T-cell (primary cell): ENCODE measurements at regions not wholly inside any gene's neighbourhood (a gene's known extent, or its start where the extent isn't known, plus 50 kb on each side); places are given as distances from the start of the nearest gene placed in this dataset.

Experiments used
- ATAC-seq, 4 experiments: fragments of 200-7000 bp in 3 of 4; fragments of 150-1000 bp in 1 of 4; cut with Tn5 transposase; replicated peaks in 1 of 4; 1 replicate in 3 of 4; 2 replicates in 1 of 4; pipeline ENCODE4 v1.10.0; 2021; ENCODE audit warnings: moderate library complexity in 3 of 4, mild to moderate bottlenecking in 2 of 4, moderate number of reproducible peaks in 1 of 4
- CTCF ChIA-PET, 2 donors: fragments of 300-600 bp; sonication (Branson Sonifier 250); formaldehyde crosslinking; loops; one replicate each; lab custom pipeline; 2022; ENCODE audit warnings: antibody characterized with exemption in 2 of 2; lab: Charles Lee
- POLR2A ChIA-PET, 2 donors: fragments of 300-600 bp; sonication (Branson Sonifier 250); formaldehyde crosslinking; loops; one replicate each; lab custom pipeline; 2022; ENCODE audit warnings: antibody characterized with exemption in 2 of 2; lab: Charles Lee
- DNase-seq, 35 experiments: peaks; one replicate each; pipeline versions ENCODE4 v3.0.0 to v3.0.0-alpha.2; 2013 to 2023
- H3K27ac ChIP-seq: one replicate; pipeline ENCODE4 v1.5.1; 2013; ENCODE audit warnings: low read length
- H3K27me3 ChIP-seq, 2 experiments: replicated peaks in 1 of 2; 1 replicate in 1 of 2; 2 replicates in 1 of 2; pipeline versions ENCODE4 v1.6.1 to v1.7.0; 2013; ENCODE audit warnings: low read length in 1 of 2, mixed read lengths in 1 of 2; ENCODE audit not compliant: control insufficient read depth in 2 of 2, insufficient read depth in 2 of 2; ENCODE audit errors: extremely low read depth in 1 of 2
- H3K36me3 ChIP-seq, 2 donors: 1 replicate in 1 of 2; 2 replicates in 1 of 2; pipeline versions ENCODE4 v1.6.1 to v1.7.0; 2013; ENCODE audit warnings: low read length in 1 of 2; ENCODE audit not compliant: control insufficient read depth in 2 of 2, insufficient read depth in 1 of 2; ENCODE audit errors: extremely low read depth in 1 of 2
- H3K4me1 ChIP-seq, 2 experiments: 1 replicate in 1 of 2; 2 replicates in 1 of 2; pipeline versions ENCODE4 v1.6.1 to v1.7.0; 2013; ENCODE audit warnings: low read length in 2 of 2, mixed read lengths in 1 of 2; ENCODE audit not compliant: insufficient read depth in 2 of 2, control insufficient read depth in 1 of 2; ENCODE audit errors: extremely low read depth in 1 of 2
- H3K4me3 ChIP-seq, 2 donors: 1 replicate in 1 of 2; 2 replicates in 1 of 2; pipeline versions ENCODE4 v1.5.1 to v1.7.0; 2013; ENCODE audit warnings: mild to moderate bottlenecking in 2 of 2, low read length in 1 of 2, moderate library complexity in 1 of 2; ENCODE audit not compliant: control insufficient read depth in 1 of 2; ENCODE audit errors: extremely low read depth in 1 of 2
- H3K9me3 ChIP-seq: 2 replicates; pipeline ENCODE4 v1.7.0; 2013
- H3K27ac Mint-ChIP-seq, 2 donors: one replicate each; pipeline ENCODE4 v1.8.0; 2020 to 2021; ENCODE audit warnings: mild to moderate bottlenecking in 2 of 2, mixed read lengths in 2 of 2
- H3K27me3 Mint-ChIP-seq, 2 donors: one replicate each; pipeline ENCODE4 v1.8.0; 2021 to 2022; ENCODE audit warnings: mixed read lengths in 2 of 2
- H3K36me3 Mint-ChIP-seq: one replicate; pipeline ENCODE4 v1.8.0; 2021; ENCODE audit warnings: mixed read lengths
- H3K4me1 Mint-ChIP-seq, 3 donors: one replicate each; pipeline ENCODE4 v1.8.0; 2020 to 2022; ENCODE audit warnings: mixed read lengths in 3 of 3, mild to moderate bottlenecking in 1 of 3
- H3K4me3 Mint-ChIP-seq, 3 donors: one replicate each; pipeline ENCODE4 v1.8.0; 2020 to 2022; ENCODE audit warnings: mild to moderate bottlenecking in 3 of 3, mixed read lengths in 3 of 3, moderate library complexity in 3 of 3
- H3K9me3 Mint-ChIP-seq, 3 donors: one replicate each; pipeline ENCODE4 v1.8.0; 2020 to 2022; ENCODE audit warnings: mixed read lengths in 3 of 3
- WGBS: methylation state at CpG from one replicate; pipeline ENCODE4 v1.1.5; 2013; ENCODE audit warnings: missing lambda C conversion rate; ENCODE audit not compliant: insufficient coverage; 5-methylcytosine and 5-hydroxymethylcytosine counted together

DNA sequence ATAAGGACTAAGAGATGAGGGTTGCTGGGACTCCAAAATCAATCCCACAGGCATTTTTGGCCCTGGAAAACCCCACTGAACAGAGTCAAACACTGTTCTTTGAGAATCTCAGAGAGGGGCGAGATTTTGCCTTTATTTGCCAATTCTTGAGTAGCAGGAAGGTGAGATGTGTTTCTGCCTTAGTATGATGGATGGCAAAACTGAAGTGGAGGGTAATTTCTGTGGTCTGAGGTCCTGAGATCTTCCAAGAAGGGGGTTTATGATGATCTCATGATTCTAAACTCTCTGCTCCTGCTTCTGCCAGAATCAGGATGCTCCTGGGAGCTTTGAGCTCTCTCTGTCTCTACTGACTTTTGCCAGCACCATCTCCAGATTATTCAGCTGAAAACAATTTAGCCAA, 174.8 kb upstream of the CLINT1 start:
- no peak overlapping the region for H3K4me3 Mint-ChIP-seq
- no peak overlapping the region for H3K4me3 ChIP-seq
- H3K27ac ChIP-seq = no peak overlapping the region
- 50% methylated on average over 1 of the region's 1 CpG for WGBS
- ChIA-PET POLR2A (no interaction called here), CTCF (no interaction called here)
- peaks cover 10% of the 10 kb centered on the region for H3K36me3 Mint-ChIP-seq
- H3K4me1 ChIP-seq = no peaks in the 10 kb centered on the region
- H3K4me1 Mint-ChIP-seq = no peaks in the 10 kb centered on the region
- ATAC-seq = no peak
- H3K27me3 Mint-ChIP-seq = peaks cover 8 to 24% of the 10 kb centered on the region in 2 donors
- peaks cover 0 to 13% of the 10 kb centered on the region in 2 experiments for H3K27me3 ChIP-seq
- DNase-seq = no peak
- no peaks in the 10 kb centered on the region for H3K36me3 ChIP-seq
- H3K9me3 ChIP-seq = no peaks in the 10 kb centered on the region
- no peak overlapping the region for H3K27ac Mint-ChIP-seq
- peaks cover 9 to 13% (median 11%) of the 10 kb centered on the region in 3 donors for H3K9me3 Mint-ChIP-seq

DNA sequence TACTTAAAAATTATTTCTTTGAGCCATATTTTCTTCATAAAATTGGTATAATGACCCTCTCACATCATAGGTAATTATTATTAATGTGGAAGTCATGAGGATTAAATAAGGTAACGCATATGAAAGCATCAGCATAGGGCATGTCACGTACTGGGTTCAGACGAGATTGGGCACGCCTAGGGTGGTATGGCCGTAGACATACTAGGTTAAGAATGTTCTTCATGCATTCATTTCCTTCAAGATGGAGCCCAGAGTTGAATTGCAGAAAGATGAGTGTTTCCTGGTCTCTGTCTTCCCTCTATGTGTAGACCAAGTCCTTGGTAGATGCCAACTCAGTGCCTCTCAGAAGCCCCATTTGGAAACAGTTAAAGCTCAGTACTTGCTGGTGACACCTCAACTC, 174.1 kb upstream of the CLINT1 start:
- Mint-ChIP-seq H3K27ac (no peak overlapping the region), H3K27me3 (peaks cover 8 to 24% of the 10 kb centered on the region in 2 donors), H3K9me3 (peaks cover 9 to 13% (median 11%) of the 10 kb centered on the region in 3 donors), H3K36me3 (peaks cover 10% of the 10 kb centered on the region), H3K4me1 (no peaks in the 10 kb centered on the region), H3K4me3 (no peak overlapping the region)
- Histone ChIP-seq H3K36me3 (no peaks in the 10 kb centered on the region), H3K4me3 (no peak overlapping the region), H3K9me3 (no peaks in the 10 kb centered on the region), H3K27me3 (peaks cover 0 to 13% of the 10 kb centered on the region in 2 experiments), H3K27ac (no peak overlapping the region), H3K4me1 (no peaks in the 10 kb centered on the region)
- CTCF ChIA-PET = no interaction called here
- no peak for ATAC-seq
- DNase-seq = no peak
- 92% methylated on average over 5 of the region's 5 CpGs for WGBS
- POLR2A ChIA-PET = no interaction called here

GRCh38 chr5:158032246-158032645, 173.3 kb upstream of the CLINT1 start:
- Mint-ChIP-seq H3K27ac (no peak overlapping the region), H3K36me3 (peaks cover 10% of the 10 kb centered on the region), H3K27me3 (peaks cover 8 to 24% of the 10 kb centered on the region in 2 donors), H3K4me3 (no peak overlapping the region), H3K4me1 (no peaks in the 10 kb centered on the region), H3K9me3 (peaks cover 9 to 13% (median 11%) of the 10 kb centered on the region in 3 donors)
- H3K27me3 ChIP-seq = peaks cover 0 to 13% of the 10 kb centered on the region in 2 experiments
- no CpG with 5 or more reads among the region's 1 CpG for WGBS
- no peaks in the 10 kb centered on the region for H3K4me1 ChIP-seq
- ChIA-PET CTCF (no interaction called here), POLR2A (no interaction called here)
- no peak for ATAC-seq
- no peak for DNase-seq
- no peak overlapping the region for H3K4me3 ChIP-seq
- H3K36me3 ChIP-seq = no peaks in the 10 kb centered on the region
- no peak overlapping the region for H3K27ac ChIP-seq
- no peaks in the 10 kb centered on the region for H3K9me3 ChIP-seq

DNA sequence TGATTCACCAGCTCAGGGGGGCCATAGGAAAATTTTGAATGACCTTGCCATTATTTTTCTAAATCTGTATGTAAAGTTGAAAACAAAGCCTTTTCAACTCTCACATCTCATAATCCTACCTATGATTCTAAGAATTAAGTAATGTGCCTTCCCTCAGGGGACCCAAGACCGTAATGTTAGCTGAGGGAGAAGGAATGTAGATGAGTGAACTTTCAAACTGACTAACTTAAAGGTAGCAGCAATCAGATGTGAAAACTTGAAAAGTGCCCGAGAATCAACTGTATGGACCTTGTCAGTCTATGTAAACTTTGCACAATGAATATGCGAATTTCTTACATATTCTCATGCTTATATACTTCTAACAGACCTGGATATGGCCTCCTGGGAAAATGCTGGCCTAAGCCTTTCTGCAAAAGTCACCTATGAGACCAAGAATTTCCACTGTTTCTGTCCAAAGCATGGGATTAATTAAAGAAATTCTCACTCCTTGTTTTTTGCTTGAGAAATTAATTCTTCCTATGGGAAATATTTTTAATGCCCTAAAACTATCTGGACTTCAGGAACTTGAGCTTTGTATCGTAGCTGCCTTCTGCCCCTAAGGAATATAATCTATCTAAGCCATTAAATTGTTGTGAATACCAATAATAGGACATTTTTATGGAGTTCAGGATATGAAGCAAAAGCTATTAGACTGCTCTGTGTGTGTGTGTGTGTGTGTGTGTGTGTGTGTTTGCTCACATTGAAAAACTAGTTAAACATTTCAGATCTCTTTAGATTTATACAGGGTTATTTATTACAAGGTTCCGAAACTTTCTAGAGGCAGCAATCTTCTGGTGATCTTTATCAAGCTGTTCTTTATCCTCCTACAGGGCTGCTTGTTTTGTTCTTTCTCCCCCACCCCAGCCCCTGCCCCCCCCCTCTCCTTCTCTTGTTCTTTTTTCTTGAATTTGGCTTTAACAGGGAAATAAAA, 169.1 kb upstream of the CLINT1 start:
- no peak overlapping the region for H3K4me3 ChIP-seq
- ATAC-seq (no peak), DNase-seq (no peak)
- ChIA-PET POLR2A (no interaction called here), CTCF (no interaction called here)
- Mint-ChIP-seq H3K9me3 (no peaks in the 10 kb centered on the region), H3K36me3 (no peaks in the 10 kb centered on the region), H3K27ac (no peak overlapping the region), H3K27me3 (peaks cover 20 to 23% of the 10 kb centered on the region in 2 donors), H3K4me1 (no peaks in the 10 kb centered on the region), H3K4me3 (no peak overlapping the region)
- WGBS = 20% methylated on average over 1 of the region's 5 CpGs
- H3K27ac ChIP-seq = no peak overlapping the region
- H3K27me3 ChIP-seq = peaks cover 0 to 9% of the 10 kb centered on the region in 2 experiments
- H3K36me3 ChIP-seq = no peaks in the 10 kb centered on the region
- H3K9me3 ChIP-seq = no peaks in the 10 kb centered on the region
- no peaks in the 10 kb centered on the region for H3K4me1 ChIP-seq

DNA sequence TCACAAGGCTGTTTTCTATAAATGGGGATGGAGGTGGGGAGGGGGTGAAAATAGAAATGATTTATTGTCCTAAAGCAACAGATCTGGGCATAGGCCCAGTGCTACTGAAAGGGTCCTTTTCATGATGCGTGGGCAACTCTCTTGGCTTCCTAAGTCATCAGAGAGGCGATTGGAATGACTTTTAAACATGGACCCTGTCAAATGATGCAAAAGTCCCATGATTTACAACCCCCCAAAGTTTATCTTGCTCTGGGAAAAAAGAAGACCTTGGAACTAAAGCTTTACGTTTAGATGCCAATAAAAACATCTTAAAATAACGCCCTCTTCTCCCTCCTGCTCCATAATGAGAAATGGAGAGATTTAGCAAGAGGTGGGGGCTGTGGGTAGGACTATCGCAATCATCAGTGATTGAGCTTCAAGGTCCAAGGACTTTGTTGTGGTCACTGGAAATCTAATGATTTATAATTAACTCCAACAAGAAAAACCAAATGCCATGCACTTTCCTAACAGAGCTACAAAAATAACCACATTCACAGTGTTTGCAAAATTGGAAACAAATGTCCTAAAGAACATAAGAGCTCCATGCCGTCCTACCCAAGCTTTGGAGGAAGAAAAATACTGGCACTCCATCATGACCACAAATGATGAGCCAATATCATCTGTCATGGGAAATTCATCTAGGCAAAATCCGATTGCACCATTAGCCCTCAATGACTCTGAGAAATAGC, 167.5 kb upstream of the CLINT1 start:
- Histone ChIP-seq H3K9me3 (no peaks in the 10 kb centered on the region), H3K4me1 (no peaks in the 10 kb centered on the region), H3K27ac (no peak overlapping the region), H3K36me3 (no peaks in the 10 kb centered on the region), H3K4me3 (no peak overlapping the region), H3K27me3 (peaks cover 0 to 13% of the 10 kb centered on the region in 2 experiments)
- Mint-ChIP-seq H3K9me3 (no peaks in the 10 kb centered on the region), H3K27ac (no peak overlapping the region), H3K27me3 (peaks cover 17 to 19% of the 10 kb centered on the region in 2 donors), H3K4me3 (no peak overlapping the region), H3K36me3 (no peaks in the 10 kb centered on the region), H3K4me1 (no peaks in the 10 kb centered on the region)
- ChIA-PET CTCF (no interaction called here), POLR2A (no interaction called here)
- ATAC-seq (no peak), DNase-seq (no peak)
- 93% methylated on average over 2 of the region's 7 CpGs for WGBS

DNA sequence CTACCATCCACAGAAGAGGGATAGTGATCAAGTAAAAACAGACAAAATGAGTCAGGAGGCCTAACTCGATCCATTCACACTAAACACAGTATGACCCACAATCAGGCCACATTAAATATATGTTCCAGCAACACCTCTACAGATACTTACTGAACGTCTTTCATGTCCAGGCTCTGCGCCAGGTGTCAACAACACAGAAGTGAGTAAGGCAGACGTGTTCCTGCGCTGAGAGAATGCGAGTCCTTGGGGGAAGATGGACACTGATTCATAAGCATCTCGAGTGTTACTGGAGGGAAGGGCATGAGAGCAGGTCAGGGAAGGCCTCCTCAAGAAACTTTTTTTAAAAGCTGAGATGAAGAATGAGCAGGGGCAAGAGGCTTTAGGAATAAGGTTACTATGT, 164.3 kb upstream of the CLINT1 start:
- 82% methylated on average over 7 of the region's 7 CpGs for WGBS
- H3K9me3 Mint-ChIP-seq = no peaks in the 10 kb centered on the region
- peaks cover 17 to 23% of the 10 kb centered on the region in 2 donors for H3K27me3 Mint-ChIP-seq
- DNase-seq (no peak), ATAC-seq (no peak)
- ChIA-PET CTCF (no interaction called here), POLR2A (no interaction called here)
- Histone ChIP-seq H3K9me3 (no peaks in the 10 kb centered on the region), H3K27ac (no peak overlapping the region), H3K4me3 (no peak overlapping the region), H3K27me3 (peaks cover 0 to 13% of the 10 kb centered on the region in 2 experiments), H3K36me3 (no peaks in the 10 kb centered on the region), H3K4me1 (no peaks in the 10 kb centered on the region)
- H3K4me3 Mint-ChIP-seq = no peak overlapping the region
- no peaks in the 10 kb centered on the region for H3K36me3 Mint-ChIP-seq
- no peaks in the 10 kb centered on the region for H3K4me1 Mint-ChIP-seq
- H3K27ac Mint-ChIP-seq = no peak overlapping the region
